Body of pancreas (tissue), 4 donors: ENCODE measurements at regions not wholly inside any gene's neighbourhood (a gene's known extent, or its start where the extent isn't known, plus 50 kb on each side); places are given as distances from the start of the nearest gene placed in this dataset.
"Not testable (repeated sequence)": the region's sequence is repeated elsewhere in the genome, so short reads cannot be mapped to it uniquely, and the experiment has no call there.

Experiments
- ATAC-seq: fragments of 150-250 bp; one replicate; pipeline ENCODE4 v1.9.1; 2016
- DNase-seq, 4 donors: peaks; one replicate each; pipeline ENCODE4 v3.0.0-alpha.2; 2019
- H3K27ac ChIP-seq, 4 donors: fragments of 200-600 bp; sonication (generic); 1 replicate in 3 of 4; 2 replicates in 1 of 4; pipeline versions ENCODE4 v1.5.1 to v1.6.1; 2016 to 2019; ENCODE audit warnings: mild to moderate bottlenecking in 1 of 4, mixed read lengths in 1 of 4, moderate library complexity in 1 of 4
- H3K27me3 ChIP-seq, 2 donors: fragments of 200-600 bp; sonication (generic); one replicate each; pipeline ENCODE4 v1.6.0; 2016; ENCODE audit warnings: mild to moderate bottlenecking in 1 of 2
- H3K36me3 ChIP-seq, 2 donors: fragments of 200-600 bp; sonication (generic); replicated peaks in 1 of 2; 2 replicates each; pipeline ENCODE4 v1.5.1; 2016; ENCODE audit warnings: low read depth in 2 of 2; ENCODE audit not compliant: insufficient read depth in 1 of 2
- H3K4me1 ChIP-seq: fragments of 200-600 bp; sonication (generic); one replicate; pipeline ENCODE4 v1.6.0; 2016
- H3K4me3 ChIP-seq, 2 donors: fragments of 200-600 bp; sonication (generic); 1 replicate in 1 of 2; 2 replicates in 1 of 2; pipeline ENCODE4 v1.5.1; 2016 to 2019
- H3K9me3 ChIP-seq, 3 donors: fragments of 200-600 bp; sonication (generic); 1 replicate in 2 of 3; 2 replicates in 1 of 3; pipeline ENCODE4 v1.5.1; 2016
- CTCF ChIP-seq, 7 experiments: fragments of 450-650 bp in 4 of 7; fragments of 200-600 bp in 3 of 7; sonication (generic) in 3 of 7; IDR thresholded peaks; one replicate each; pipeline ENCODE4 v1.5.1; 2016 to 2019; ENCODE audit warnings: antibody characterized with exemption in 7 of 7
- POLR2A ChIP-seq, 3 donors: fragments of 450-650 bp; IDR thresholded peaks; one replicate each; pipeline ENCODE4 v1.6.1; 2016; ENCODE audit warnings: antibody characterized with exemption in 3 of 3, mild to moderate bottlenecking in 2 of 3
- WGBS, 2 donors: methylation state at CpG; one replicate each; pipeline ENCODE4 v1.1.5; 2017; 5-methylcytosine and 5-hydroxymethylcytosine counted together
- intact Hi-C: fragments of 100-400 bp; cut with DNase I; formaldehyde crosslinking; loops from one replicate; pipeline ENCODE4 v1.15.1; 2023

GRCh38 chr6:115058414-115059211, 715.8 kb upstream of the HS3ST5 start:
- no peak for TF ChIP-seq POLR2A (IDR thresholded peaks at IDR 0.05)
- no peak for TF ChIP-seq CTCF (IDR thresholded peaks at IDR 0.05)
- intact Hi-C loops: no loop called here
- Histone ChIP-seq H3K27me3 (no peaks in the 10 kb centered on the region), H3K27ac (no peak overlapping the region), H3K36me3 (no peaks in the 10 kb centered on the region), H3K4me1 (no peaks in the 10 kb centered on the region), H3K4me3 (no peak overlapping the region), H3K9me3 (no peaks in the 10 kb centered on the region)
- DNase-seq (no peak), ATAC-seq (no peak)
- 52 to 62% methylated on average over 3 of the region's 3 CpGs for WGBS, 2 donors

- Histone ChIP-seq H3K36me3 (no peaks in the 10 kb centered on the region), H3K4me3 (no peak overlapping the region), H3K27ac (no peak overlapping the region), H3K4me1 (no peaks in the 10 kb centered on the region), H3K27me3 (no peaks in the 10 kb centered on the region), H3K9me3 (no peaks in the 10 kb centered on the region)
- DNase-seq (no peak), ATAC-seq (no peak)
- intact Hi-C loops: no loop called here
- no peak for TF ChIP-seq CTCF (IDR thresholded peaks at IDR 0.05)
Measured at GRCh38 chr6:115055579-115055978, 712.8 kb upstream of the HS3ST5 start.

GRCh38 chr6:115054242-115054641, 711.4 kb upstream of the HS3ST5 start:
- not testable (repeated sequence) for ATAC-seq, H3K4me1 ChIP-seq
- 39 to 42% methylated on average over 3 of the region's 3 CpGs for WGBS, 2 donors

GRCh38 chr6:115053169-115053860, 710.5 kb upstream of the HS3ST5 start:
- Histone ChIP-seq H3K4me1 (no peaks in the 10 kb centered on the region), H3K4me3 (no peak overlapping the region), H3K27ac (no peak overlapping the region), H3K27me3 (no peaks in the 10 kb centered on the region), H3K36me3 (no peaks in the 10 kb centered on the region), H3K9me3 (no peaks in the 10 kb centered on the region)
- no peak for DNase-seq
- TF ChIP-seq CTCF (IDR thresholded peaks at IDR 0.05): no peak
- no peak for TF ChIP-seq POLR2A (IDR thresholded peaks at IDR 0.05)
- intact Hi-C loops: no loop called here
- 81 to 82% methylated on average over 3 of the region's 3 CpGs for WGBS, 2 donors
- no peak for ATAC-seq

More at GRCh38 chr6:115054242-115054641, 711.4 kb upstream of the HS3ST5 start:
- DNase-seq, intact Hi-C loops, H3K9me3 ChIP-seq, H3K4me3 ChIP-seq, H3K27me3 ChIP-seq, H3K27ac ChIP-seq, H3K36me3 ChIP-seq: not testable (repeated sequence)

GRCh38 chr6:115016593-115016992, 673.8 kb upstream of the HS3ST5 start:
- intact Hi-C loops: no loop called here
- no peak overlapping the region for H3K27ac ChIP-seq
- no peak for DNase-seq
- no peak for ATAC-seq
- no peaks in the 10 kb centered on the region for H3K27me3 ChIP-seq
- no peaks in the 10 kb centered on the region for H3K9me3 ChIP-seq
- H3K4me1 ChIP-seq: no peaks in the 10 kb centered on the region
- TF ChIP-seq CTCF (IDR thresholded peaks at IDR 0.05) (no peak), POLR2A (IDR thresholded peaks at IDR 0.05) (no peak)
- H3K4me3 ChIP-seq: no peak overlapping the region
- H3K36me3 ChIP-seq: no peaks in the 10 kb centered on the region
- 60 to 67% methylated on average over 2 of the region's 2 CpGs for WGBS, 2 donors
